ENCODE measurements at regions not wholly inside any gene's neighbourhood (a gene's known extent, or its start where the extent isn't known, plus 50 kb on each side); places are given as distances from the start of the nearest gene placed in this dataset.

GRCh38 chr3:21132896-21133295, 618.1 kb downstream of the ZNF385D start:
- DNase-seq: no peak

DNA sequence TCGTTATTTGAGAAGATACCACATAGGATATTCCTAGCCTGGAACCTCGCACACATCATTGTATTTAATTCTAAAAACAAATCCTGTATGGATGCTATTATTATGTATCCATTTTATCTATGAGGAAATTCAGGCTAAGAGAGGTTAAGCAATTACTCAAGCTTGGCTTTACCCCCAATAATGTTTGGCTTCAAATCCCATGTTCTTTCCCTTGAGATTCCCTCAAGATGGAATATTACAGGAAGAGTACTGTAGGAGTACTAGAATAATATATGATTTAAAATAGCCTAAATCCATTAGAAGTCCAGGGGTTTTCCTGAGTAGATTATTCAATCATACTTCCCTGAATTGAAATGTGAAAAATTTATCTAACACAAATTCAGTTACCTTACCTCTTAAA, 630.2 kb downstream of the ZNF385D start:
- no peak for DNase-seq

DNA sequence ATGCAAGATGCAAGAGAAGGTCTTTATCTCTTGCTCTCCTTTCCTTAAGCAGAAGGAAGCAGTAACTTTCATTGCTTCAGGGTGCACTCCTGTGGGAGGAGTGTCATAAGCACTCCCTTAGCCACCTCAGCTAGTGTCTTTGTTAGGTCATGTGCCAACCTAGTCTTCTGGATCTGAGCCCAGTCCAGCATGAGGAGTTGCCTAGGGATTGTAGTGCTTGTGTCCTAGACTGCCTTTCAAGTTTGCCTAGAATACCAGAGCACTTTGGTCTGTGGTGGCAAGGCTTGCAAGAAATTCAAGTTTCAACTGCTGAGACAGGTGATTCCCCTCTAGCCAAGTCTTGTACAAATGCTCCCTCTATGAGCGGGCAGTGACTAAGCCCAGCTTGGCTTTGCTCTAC, 633.6 kb downstream of the ZNF385D start:
- no peak for DNase-seq

- DNase-seq: no peak
These were observed 642.0 kb downstream of the ZNF385D start for GRCh38 chr3:21109056-21109455.

GRCh38 chr3:21105784-21106183, 645.2 kb downstream of the ZNF385D start:
- no peak for DNase-seq

DNA sequence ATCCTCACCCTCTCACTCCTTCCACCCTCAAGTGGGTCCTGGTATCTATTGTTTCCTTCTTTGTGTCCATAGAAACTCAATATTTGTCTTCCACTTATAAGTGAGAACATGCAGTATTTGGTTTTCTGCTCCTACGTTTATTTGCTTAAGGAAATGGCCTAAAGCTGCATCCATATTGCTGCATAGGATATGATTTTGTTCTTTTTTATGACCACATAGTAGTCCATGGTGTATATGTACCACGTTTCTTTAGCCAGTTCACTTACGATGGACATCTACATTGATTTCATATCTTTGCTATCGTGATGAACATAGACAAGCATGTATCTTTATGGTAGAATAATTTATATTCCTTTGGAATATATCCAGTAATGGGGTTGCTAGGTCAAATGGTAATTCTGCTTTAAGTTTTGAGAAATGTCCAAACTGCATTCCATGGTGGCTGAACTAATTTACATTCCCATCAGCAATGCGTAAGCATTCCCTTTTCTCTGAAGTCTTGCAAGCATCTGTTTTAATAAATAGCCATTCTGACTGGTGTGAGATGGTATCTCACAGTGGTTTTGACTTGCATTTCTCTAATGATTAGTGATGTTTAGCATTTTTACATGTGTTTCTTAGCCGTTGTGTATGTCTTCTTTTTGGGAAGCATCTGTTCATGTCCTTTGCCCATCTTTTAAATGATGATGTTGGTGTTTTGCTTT, 650.2 kb downstream of the ZNF385D start:
- no peak for DNase-seq

GRCh38 chr3:21094686-21095085, 656.3 kb downstream of the ZNF385D start:
- no peak for DNase-seq

GRCh38 chr3:21073561-21073960, 677.4 kb downstream of the ZNF385D start:
- no peak for DNase-seq

GRCh38 chr3:21067031-21067813, 683.8 kb downstream of the ZNF385D start:
- no peak for DNase-seq

GRCh38 chr3:21062831-21063294, 688.1 kb downstream of the ZNF385D start:
- DNase-seq: no peak

DNA sequence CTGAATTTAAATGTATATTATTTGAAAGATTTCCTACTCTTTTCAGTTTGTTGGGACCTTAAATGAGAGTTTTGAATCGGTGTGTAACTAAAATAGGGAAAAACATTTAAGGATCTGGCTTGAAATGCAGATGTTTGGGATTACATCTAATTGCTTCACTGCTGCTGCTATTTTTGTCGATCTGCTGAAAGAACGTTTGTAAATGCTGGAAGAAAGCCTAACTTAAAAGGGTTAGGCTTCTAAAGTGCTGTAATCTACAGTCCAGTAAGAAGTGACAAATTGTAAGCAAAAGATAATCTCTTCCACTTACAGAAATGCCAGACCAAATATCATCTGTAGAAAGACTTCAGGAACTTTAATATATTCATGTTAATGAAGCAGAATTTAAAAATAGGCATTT, 691.6 kb downstream of the ZNF385D start:
- DNase-seq: no peak

- DNase-seq: no peak
These were observed 694.7 kb downstream of the ZNF385D start for GRCh38 chr3:21056293-21056692.

DNA sequence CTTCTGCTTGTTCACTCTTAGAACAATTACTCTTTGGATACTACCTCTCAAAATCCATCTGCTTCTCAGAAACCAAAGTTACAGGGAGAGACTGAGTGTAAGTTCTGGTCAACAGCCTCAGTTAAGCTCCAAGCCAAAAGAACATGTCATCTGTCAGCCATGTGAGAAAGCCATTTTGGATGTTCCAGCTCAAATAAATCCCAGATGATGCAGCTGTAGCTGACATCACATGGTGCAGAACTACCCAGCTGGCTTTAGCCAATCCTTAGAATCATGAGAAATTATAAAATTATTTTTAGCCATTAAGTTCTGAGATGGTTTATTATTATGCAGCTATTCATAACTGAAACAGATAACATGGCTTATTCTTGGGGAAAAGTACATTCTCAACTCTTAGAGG, 696.0 kb downstream of the ZNF385D start:
- no peak for DNase-seq

- no peak for DNase-seq
These were observed 696.9 kb downstream of the ZNF385D start for GRCh38 chr3:21054064-21054463.

GRCh38 chr3:21049334-21050062, 701.5 kb downstream of the ZNF385D start:
- no peak for DNase-seq

DNA sequence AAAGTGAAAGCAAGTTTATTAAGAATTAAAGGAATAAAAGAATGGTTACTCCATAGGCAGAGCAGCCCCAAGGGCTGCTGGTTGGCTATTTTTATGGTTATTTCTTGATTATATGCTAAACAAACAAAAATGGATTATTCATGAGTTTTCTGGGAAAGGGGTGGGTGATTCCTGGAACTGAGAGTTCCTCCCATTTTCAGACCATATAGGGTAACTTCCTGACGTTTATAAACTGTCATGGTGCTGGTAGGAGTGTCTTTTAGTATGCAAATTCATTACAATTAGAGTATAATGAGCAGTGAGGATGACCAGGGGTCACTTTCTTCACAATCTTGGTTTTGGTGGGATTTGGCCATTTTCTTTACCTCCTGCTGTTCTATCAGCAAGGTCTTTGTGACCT, 707.9 kb downstream of the ZNF385D start:
- no peak for DNase-seq

DNA sequence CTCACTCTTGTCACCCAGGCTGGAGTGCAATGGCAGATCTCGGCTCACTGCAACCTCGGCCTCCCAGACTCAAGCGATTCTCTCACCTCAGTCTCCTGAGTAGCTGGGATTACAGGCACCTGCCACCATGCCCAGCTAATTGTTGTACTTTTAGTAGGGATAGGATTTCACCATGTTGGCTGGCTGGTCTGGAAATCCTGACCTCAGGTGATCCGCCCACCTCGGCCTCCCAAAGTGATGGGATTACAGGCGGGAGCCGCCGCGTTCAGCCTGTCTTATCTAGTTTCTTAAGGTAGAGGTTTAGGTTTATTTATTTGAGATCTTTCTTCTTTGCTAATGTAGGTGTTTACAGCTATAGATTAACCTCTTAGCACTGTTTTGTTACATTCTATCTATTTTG, 708.8 kb downstream of the ZNF385D start:
- DNase-seq: no peak

GRCh38 chr3:21041621-21042020, 709.4 kb downstream of the ZNF385D start:
- DNase-seq: no peak

DNA sequence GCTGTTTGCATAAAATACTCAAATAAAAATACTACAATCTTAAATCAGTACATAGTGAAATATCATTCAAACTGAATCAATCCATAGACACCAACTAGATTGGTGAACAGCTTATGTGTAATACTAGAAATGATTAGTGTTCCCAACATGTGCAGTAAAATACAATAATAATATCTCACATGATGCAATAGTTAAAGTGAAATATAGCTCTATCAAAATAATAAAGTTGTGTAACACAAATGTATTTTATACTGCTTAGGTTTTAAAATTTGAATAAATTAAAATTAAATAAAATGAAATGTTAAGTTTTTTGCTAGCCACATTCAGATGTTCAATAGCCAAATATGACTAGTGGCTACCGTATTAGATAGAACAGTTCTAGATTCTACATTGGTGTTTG, 714.1 kb downstream of the ZNF385D start:
- DNase-seq: no peak

DNA sequence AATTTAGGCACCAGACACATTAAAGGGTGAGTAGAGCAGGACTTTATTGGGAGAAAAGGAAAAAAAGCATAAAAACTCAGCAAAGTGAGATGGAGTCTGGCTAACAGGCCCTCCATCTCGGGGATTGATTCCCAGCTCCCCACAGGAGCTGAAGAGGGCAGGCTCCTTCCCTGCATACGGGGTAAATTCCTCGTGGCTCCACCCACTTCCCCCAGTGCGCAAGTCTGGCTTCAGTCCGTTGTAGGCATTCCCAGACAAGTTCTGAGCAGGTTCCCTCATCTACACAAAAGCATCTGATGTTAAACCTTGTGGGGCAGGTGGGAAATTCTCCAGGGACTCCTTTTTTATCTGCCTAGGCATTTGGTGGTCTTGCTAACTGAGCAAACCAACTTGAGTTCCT, 722.6 kb downstream of the ZNF385D start:
- no peak for DNase-seq

- no peak for DNase-seq
These were observed 726.4 kb downstream of the ZNF385D start for GRCh38 chr3:21024563-21024962.

GRCh38 chr3:21020681-21021080, 730.3 kb downstream of the ZNF385D start:
- DNase-seq: no peak

DNA sequence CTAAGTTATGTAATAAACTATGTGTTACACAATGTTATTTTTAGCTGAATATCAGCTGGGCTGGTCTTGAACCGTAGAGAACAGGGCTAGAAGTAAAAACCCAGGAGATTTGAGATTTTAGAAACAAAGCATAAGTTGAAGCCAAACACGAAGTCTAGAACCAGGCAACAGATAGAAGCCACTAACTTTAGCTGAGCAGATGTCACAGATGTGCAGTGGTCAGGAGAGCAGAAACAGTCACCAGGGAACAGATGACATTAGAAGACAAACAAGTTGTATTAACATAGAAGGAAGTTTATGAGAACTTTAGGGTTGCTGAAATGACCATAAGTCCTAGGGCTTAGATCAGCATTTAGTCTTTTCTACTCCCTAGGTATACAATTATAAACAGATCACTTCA, 731.0 kb downstream of the ZNF385D start:
- no peak for DNase-seq
